HL-60 (cell line): ENCODE measurements at regions not wholly inside any gene's neighbourhood (a gene's known extent, or its start where the extent isn't known, plus 50 kb on each side); places are given as distances from the start of the nearest gene placed in this dataset.

Source experiments
- DNase-seq, 2 experiments: peaks; one replicate each; pipeline ENCODE4 v3.0.0-alpha.2; 2010 to 2020; ENCODE audit warnings: low read depth in 1 of 2, low spot score in 1 of 2
- H3K27ac ChIP-seq: fragments of 250-450 bp; sonication (Bioruptor Pico); replicated peaks from 2 replicates; pipeline ENCODE4 v1.5.1; 2020; ENCODE audit warnings: mild to moderate bottlenecking, moderate library complexity
- H3K27me3 ChIP-seq: fragments of 250-450 bp; sonication (Bioruptor Pico); 2 replicates; pipeline ENCODE4 v1.5.1; 2021; ENCODE audit warnings: mild to moderate bottlenecking, moderate library complexity; ENCODE audit not compliant: insufficient read depth, poor library complexity, severe bottlenecking
- H3K4me3 ChIP-seq: replicated peaks from 2 replicates; pipeline ENCODE4 v1.5.1; 2011; ENCODE audit warnings: mild to moderate bottlenecking, control low read depth, low read length; ENCODE audit not compliant: insufficient read depth
- CTCF ChIP-seq: IDR thresholded peaks from one replicate; pipeline ENCODE4 v1.5.1; 2011; ENCODE audit warnings: low read length, control low read depth, inconsistent platforms; ENCODE audit not compliant: insufficient read depth
- GABPA ChIP-seq: IDR thresholded peaks from 2 replicates; pipeline ENCODE4 v1.6.1; 2012; ENCODE audit warnings: low read depth
- POLR2AphosphoS5 ChIP-seq: IDR thresholded peaks from 2 replicates; pipeline ENCODE4 v1.6.1; 2012; ENCODE audit warnings: low read depth
- REST ChIP-seq: IDR thresholded peaks from 2 replicates; pipeline ENCODE4 v1.6.1; 2012; ENCODE audit warnings: low read depth; ENCODE audit not compliant: insufficient replicate concordance
- SPI1 ChIP-seq: IDR thresholded peaks from 2 replicates; pipeline ENCODE4 v1.6.1; 2012; ENCODE audit warnings: low read depth, mild to moderate bottlenecking, borderline replicate concordance

- TF ChIP-seq GABPA: no peak
- no peak for TF ChIP-seq REST
- no peak for TF ChIP-seq SPI1
- TF ChIP-seq POLR2AphosphoS5: no peak
- TF ChIP-seq CTCF: no peak
- no peak for DNase-seq
- no peak overlapping the region for H3K4me3 ChIP-seq
These were observed 1649.6 kb downstream of the LRRC4C start for GRCh38 chr11:39809833-39810232.

GRCh38 chr11:39807904-39808303, 1651.5 kb downstream of the LRRC4C start:
- TF ChIP-seq CTCF (no peak), GABPA (no peak), REST (no peak), SPI1 (no peak), POLR2AphosphoS5 (no peak)
- no peak overlapping the region for H3K4me3 ChIP-seq
- no peak overlapping the region for H3K27ac ChIP-seq
- H3K27me3 ChIP-seq: no peaks in the 10 kb centered on the region
- DNase-seq: no peak

More at GRCh38 chr11:39809833-39810232, 1649.6 kb downstream of the LRRC4C start:
- Histone ChIP-seq H3K27ac (no peak overlapping the region), H3K27me3 (no peaks in the 10 kb centered on the region)

GRCh38 chr11:39806652-39807051, 1652.8 kb downstream of the LRRC4C start:
- DNase-seq: no peak
- Histone ChIP-seq H3K4me3 (no peak overlapping the region), H3K27me3 (no peaks in the 10 kb centered on the region), H3K27ac (no peak overlapping the region)
- TF ChIP-seq GABPA (no peak), CTCF (no peak), SPI1 (no peak), REST (no peak)
